HS-27A (cell line): ENCODE measurements at regions not wholly inside any gene's neighbourhood (a gene's known extent, or its start where the extent isn't known, plus 50 kb on each side); places are given as distances from the start of the nearest gene placed in this dataset.

ENCODE experiments used
- DNase-seq: peaks from one replicate; pipeline ENCODE4 v3.0.0-alpha.2; 2012; ENCODE audit warnings: low read depth, missing footprints

DNA sequence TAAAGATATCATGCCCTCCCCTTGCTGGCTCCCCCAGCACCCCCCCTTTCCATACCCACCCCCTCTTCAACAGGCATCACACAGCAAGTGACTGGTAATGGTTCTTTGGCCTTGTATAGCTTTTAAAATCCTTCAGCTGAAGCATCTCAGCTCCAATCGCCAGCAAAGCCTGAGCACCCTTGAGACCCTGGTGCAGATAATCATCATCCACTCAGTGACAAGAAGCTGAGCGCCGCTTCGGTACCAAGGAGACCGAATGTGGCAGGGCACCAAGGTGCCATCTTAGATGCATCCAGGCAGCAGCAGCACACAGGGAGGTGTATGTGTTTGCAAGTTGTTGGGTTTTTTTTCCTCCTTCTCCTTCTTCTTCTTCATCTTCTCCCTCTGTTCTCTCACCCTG lies 232.7 kb downstream of the BCL11A start:
- no peak for DNase-seq

DNA sequence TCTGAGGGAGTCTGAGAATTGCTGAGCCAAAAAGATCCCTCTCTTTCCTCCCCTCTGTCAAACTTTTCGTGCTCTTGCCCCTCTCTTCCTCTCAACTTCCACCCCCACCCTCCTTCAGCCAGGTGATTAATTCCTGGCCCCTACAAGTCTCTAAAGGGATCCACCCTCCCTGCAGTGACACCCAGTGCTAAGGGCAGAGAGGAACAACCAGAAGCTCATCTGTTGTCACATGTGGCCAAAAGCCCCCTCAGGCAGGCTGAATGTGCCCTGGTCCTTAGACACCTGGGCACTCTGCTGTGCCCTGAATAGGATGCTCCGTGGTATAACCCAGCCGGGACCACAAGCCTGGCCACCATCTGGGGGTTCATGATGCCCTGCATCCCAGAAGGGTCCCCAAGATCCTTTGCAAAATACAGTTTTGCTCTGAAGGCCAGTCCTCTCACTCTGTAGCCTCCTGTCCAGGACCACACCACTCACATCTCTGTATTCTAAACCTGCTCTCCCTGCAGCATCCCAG lies 234.4 kb downstream of the BCL11A start:
- DNase-seq: no peak

DNA sequence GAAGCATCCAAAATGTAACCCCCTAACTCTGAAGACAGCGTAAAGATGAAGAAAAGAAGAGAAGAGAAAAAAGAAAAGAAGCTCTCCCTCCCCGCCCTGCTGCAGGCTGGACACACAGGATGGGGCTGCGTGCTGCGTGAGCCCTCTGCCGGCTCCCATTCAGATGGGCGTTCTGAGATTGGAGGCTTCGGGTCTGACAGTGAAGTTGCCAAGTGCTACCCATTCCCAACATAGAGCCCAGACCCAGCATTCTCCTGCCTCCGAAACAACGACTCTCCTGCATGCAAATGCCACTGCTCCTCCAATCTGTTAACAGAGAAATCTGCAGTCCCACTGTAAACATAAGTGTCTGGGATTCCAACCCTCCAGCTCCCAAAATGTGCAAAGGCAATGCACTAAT lies 234.9 kb downstream of the BCL11A start:
- DNase-seq: no peak

DNA sequence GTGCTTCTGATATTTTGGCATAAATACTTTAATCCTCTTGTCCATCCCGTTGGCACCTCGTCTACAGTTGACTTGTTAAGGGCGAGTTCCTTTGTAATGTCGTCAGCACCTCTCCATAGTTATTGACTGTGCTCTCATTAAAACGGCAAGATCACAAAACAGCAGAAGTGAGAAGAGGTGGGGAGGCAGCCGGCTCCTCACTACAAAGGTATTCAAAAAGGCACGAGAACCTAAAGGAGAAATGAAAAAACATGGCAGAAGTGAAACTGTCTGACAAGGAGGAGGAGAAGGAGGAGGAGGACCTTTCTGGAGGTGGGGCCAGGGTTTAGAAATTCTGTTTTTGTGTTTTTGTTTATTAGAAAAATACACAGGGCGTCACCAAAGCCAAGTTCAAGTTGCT lies 235.6 kb downstream of the BCL11A start:
- no peak for DNase-seq

DNA sequence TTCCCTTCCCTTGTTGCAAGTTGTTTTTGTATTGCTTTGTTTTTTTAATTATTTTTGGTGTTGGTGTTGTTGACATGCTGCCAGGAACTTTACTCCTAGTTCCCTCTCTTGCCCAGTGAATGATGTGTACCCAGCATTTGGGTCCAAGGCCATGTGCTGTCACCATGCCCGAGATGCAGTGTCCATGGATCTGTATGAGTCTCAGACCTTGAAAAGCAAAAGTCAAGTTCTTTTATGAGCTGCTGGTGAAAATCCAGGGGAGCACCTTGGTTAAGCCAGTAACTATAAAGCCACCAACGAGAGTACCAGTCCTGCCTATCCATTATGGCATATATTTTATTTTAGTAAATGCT lies 236.4 kb downstream of the BCL11A start:
- no peak for DNase-seq

DNA sequence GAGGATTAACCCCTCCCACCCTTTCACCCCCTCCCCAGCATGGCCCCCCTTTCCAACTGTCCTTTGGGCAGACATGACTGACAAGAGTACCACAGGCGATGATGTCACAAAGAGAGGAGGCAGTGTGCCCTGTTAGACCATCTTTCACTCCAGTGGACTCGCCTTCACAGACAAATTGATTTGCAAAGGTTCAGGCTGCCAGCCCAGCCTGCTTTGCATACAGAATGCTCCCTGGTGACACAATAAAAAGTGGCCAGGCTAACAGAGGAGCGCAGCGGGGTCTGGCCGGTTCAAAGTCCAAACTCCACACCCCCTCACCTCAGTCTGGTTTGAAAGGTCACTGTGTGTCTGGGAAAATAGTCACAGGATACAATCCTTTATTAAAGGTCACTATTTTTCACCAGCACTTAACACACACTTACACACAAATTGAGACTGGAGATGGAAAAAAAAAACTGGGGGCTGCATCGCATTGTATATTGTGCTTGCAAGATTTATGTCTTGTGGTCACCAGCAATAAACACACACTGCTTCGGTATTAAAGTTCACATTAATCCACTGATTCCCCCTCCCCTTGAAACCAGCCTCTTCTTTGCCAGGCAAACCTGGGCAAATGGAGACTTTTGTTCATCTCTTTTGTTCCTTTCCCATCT lies 236.9 kb downstream of the BCL11A start:
- DNase-seq: no peak

DNA sequence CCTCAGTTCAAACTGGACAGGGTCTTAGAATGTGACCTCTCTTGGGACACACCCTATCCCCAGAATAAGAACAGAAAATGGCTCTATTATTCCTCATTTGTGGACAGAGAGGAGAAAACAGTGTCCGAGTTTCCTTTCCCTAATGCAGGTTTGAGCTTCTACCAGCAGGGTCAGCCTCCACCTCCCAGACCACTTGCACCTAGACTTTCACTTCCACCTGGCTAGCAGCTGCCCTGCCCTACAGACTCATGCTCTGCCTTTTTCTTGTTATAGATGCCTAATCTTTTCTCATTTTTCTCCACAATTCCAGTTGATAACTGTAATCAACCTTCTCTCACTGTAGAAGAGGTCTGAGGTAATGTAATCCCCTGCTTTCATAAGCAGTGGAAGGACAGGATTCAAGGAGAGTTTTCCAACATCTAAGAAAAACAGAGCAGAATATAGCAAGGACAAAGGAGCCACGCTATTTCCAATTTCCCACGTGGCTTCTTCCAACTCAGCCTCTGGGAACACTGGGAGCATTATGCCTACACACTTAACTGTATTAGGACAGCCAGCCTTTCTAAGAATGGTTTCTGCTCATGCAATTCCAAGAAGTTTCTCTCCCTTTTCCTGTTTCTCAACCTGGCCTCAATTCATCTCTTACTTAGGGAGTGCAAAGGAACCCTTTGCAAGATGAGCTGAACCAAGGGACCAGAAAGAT lies 239.8 kb downstream of the BCL11A start:
- no peak for DNase-seq

DNA sequence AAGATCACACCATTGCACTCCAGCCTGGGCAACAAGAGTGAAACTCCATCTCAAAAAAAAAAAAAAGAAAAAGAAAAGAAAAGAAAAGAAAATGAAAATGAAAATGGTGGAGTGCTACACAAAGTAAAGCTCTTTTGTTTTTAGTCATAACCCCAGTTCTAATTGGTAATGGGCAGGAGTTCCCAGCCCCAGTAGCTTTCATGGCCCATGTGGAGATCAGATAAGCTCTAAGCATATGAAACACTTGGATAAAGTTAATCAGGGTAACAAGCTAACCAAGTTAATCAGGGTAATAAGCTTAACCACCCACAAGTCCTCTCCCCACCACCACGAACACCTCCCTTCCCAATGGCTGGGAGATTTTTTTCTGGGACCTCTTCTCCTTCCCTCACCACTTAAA lies 240.8 kb downstream of the BCL11A start:
- DNase-seq: no peak

DNA sequence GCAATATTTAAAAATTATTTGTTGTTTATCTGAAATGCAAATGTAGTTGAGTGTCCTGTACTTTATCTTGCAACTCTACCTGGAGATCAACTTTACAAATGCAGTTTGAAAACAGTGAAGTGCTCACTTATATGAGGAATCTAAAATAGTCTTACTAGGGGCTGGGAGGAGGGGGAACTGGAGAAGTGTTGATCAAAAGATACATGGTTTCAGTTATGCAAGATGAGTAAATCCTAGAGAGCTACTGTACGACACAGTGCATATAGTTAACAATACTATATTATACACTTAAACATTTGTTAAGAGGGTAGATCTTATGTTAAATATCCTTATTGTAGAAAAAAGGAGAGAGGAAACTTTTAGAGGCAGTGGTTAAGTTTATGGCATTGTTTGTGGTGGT lies 241.9 kb downstream of the BCL11A start:
- no peak for DNase-seq

DNA sequence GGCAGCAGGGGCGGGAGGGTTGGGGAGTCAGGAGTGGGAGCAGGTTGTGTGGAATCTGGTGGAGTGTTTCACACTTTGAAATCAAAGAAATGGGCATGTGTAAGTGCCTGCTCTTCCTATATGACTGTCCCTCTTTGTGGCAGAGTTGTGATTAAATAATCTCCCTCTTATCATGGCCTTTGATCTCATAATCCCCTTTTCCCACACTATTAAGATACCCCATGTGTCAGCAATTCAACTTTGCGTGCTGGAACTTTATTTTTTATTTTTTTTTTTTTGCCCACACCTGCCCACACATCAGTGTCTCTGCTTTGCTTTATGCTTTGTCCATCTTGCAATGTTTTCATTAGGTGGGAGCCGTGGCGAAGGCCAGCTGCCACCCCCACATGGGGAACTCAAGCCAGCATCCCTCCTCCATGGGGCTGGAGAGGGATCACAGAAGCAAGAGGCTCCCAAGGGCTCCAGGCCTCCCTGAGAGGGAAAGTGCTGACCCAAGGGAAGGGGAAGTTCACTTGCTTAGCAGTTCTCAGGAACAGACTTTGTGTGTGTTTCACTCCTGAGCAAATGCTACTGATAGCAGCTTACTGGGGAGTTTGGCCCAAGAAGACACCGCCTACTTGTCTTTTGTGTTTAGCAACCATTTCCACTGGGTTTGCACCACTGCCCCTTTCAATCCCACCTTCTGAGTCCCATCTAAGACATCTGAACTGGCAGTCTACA lies 243.4 kb downstream of the BCL11A start:
- DNase-seq: no peak

DNA sequence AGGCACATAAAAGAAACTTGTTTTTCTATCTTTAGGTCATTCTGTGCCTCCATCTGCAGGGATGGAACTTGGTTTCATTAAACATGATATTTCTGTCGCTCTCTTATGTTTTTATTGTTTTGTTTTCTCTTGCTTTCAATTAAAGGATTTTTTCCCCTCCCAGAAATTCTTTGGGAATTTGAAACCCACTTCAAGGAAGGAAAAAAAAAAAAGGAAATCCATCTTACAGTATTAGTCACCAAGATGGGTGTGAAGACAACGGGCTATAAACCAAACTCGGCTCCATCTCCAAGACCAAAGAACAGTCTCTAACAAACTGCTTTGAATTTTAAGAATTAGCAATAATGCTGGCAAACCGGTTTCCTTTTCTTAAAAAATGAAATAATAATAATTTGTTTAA lies 244.1 kb downstream of the BCL11A start:
- no peak for DNase-seq

DNA sequence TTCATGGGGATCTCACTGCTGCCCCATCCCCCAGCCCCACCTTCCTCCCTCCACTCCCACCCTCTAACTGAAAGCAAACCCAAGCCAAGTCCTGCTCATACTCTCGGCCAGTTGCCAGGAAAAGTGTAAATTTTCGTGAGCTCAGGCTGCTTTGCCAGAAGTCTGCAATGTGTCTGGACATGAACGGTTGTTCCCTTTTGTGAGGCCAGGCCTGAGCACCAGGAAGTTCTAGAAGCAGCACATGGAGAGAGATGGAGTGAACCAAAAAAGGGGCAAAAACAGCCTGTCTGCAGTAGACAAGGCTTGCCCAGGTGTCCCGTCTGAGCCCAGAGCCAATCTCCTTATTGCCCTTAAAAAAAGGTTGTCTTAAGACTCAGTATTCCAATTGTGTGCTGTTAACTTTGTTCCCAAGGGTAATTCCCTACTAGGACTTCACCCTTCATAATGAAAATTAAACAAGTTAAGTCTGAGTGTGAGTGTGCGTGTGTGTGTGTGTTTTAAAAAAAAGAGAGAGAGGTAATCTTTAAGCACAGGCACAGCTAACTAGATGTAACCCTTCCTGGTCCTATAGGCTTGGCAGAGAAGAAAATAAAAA lies 247.1 kb downstream of the BCL11A start:
- no peak for DNase-seq

DNA sequence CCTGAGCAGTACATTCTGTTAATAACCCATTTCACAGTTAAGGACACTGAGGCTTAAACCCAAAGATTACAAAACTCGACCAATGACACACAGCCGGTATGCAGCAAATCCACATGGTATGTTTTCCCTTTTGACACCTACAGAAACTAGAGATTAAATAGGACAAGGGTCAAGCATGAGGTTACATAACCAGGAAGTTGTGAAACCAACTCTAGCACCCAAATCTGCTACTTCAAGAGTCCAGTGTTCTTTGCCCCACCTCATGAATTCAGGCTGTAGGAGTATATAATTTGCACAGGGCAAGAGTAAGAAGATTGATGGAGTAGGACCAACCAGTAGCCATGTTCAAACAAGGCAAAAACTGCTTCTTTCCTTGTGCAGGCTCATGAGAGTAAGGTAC lies 249.8 kb downstream of the BCL11A start:
- DNase-seq: no peak

DNA sequence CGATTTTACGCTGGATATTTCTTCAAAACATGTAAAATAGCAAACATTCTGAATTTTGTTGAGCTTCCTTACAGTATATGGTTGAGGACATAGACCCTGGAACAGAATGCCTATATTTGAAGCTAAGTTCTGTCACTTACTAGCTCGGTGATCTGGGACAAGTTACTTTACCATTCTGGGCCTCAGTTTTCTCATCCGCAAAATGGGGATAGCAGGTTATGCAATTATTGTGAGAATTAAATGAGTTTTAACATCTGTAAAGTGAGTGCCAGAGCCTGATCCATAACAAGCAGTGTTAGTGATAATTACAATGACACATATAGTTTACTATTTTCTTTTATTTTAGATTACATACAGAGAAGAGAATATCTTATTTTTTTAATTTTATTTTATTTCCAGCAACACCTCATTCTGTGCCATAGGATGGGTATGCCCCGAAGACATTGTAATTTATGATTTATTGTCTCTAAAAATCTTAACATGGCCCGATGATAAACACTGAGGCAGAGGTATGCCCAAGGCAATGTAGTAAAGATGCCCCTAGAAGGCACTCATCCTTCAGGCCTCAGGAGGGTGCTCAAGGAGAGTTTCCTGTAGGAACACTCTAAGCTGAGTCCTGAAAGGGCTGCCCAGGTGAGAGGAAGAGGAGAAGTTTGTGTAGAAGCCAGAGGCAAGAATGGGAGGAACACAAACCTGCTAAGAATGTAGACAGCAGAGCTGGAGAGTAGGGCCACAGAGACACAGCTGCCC lies 250.9 kb downstream of the BCL11A start:
- DNase-seq: no peak

DNA sequence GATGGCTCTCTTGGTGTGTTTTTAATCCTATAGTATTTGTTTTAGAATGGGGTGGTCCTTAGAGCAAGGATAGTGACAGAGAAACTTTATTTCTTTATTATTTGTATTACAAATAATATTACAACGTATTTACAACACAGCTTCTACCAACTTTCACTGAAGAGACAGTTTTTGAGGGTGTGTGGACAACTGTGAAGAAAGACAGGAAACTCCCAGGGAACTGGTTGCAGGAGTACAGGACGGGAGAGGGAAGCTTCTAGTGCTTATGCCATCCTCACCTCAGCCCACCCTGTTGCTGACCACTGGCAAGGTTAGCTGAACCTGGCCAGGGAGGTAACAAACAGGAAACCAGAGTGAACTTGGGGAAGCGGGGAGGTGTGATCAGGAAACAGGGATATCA lies 251.7 kb downstream of the BCL11A start:
- no peak for DNase-seq

DNA sequence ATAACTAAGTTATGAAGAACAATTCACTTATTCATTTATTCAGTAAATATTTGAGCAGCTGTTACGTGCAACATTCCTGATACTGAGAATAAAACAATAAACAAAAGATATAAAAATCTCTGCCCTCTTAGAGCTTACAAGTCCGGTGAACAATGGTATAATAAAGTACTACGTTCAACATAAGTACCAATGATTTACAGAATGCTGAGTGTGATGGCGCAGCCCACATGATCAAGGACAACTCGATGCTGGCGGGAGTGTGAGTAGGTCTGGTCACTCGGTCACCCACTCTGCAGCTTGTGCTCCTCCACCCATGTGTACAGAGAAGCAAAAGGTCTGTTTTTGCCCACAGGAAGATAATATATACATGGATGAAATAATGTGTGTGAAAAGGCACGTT lies 254.3 kb downstream of the BCL11A start:
- no peak for DNase-seq

DNA sequence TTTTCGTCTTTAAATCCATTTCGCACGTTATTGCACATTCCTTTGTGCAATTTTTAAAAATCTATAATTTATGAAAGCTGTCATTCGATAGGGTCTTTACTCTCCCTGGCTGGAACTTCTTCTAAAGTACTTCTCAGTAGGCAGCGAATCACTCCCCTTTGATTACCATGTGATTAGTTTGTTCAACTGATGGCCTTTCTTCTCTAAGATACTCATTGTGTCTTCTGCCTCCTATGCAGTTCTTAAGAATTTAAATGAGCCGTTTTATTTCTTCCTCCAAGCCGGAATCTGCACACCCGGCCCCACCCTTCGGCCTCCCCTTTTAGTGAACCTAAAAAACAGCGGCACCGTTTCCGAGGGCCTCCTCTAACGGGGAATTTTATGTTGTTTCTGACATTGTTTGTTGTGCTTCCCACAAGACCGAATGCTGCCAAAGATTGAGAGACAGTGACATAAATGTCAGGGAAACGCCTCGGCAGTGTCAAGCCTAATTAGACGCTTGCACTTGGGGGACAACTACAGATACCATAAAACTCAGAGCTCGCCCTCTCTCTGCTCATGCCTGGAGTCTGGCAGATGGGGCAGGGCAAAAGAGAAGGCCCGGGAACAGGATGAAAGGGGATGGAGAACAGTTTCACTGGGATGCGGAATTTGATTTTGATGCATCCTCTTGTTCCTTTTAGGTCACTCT lies 255.3 kb downstream of the BCL11A start:
- DNase-seq: no peak

DNA sequence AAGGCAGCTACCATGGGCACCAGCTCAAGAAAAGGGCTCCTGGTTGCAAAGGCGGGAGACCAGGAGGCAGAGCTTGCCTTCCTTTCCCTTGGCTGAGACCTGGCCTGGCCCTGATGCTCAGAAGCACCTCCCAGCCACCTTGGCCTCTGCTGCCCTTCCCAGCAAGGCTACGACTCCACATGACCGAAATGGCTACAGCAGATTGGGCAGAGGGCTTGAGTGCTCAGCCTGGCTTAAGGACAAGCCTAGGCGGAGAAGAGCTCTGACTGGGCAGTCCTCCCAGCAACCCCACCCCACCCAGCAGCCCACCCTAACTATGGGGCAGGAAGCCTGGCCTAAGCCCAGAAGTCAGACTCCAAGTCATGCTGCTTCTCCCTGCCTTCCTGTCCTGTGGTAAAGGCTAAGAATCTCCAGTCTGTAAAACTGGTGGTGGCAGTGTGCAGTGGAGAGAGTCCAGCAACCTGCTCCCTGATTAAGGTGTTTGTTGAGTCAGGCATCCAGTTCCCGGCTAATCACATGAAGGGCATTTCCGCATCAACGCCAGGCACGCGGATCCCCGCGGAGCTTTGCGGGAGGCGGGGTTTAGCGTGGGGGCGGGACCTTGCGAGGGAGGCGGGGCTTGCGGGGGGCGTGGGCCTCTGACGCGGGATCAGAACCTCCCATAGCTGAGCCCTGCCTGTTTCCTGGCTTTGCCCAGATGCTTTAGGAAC lies 256.0 kb downstream of the BCL11A start:
- no peak for DNase-seq

DNA sequence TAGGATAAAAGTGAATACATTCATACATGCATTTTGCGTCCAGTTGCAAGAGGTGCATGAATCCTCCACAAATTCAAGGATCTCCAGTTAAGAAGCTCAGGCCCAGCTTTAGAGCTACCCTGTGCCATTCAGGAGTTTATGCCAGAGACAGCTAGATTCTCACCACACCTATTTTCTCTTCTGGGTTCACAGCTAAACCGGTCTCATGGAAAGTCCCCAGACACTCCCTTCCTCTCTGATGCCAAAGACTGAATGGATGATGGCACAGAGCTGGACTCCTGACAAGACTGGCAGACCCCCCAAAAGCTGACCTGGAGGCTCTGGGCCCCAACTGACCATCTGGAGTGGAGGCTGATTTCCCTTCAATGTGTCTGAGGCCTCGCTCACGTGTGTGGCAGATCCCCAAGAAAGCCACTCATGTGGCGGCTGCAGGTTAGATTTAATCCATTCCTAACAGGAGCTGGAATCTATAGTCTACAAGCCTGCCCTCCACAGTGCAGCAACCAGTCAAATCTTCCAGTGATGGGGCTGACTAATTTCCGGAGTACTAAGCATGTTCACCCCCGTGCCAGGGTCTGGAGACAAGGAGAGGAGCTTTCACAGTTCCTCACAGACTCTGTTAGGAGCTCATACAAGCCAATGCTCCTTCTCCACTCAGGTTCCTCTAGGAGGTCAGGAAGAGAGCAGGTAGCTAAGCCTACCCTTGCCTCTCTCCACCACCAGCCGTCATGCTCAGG lies 257.1 kb downstream of the BCL11A start:
- DNase-seq: no peak

DNA sequence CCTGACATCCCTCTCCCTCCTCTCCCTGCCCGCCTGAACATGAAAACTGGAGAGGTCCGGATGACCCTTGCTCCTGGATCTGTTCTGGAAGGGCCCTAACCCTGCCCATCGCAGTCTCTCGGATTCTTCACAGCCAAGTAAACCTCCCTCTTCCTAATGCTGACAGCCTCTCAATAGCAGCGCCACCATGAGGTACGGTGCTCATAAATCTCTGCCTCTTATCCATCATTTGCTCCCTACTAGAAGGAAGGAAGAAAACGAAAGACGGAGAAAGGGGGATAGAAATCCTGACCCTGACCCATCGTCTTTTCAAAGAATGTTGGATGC lies 257.9 kb downstream of the BCL11A start:
- no peak for DNase-seq
